ENCODE measurements at regions not wholly inside any gene's neighbourhood (a gene's known extent, or its start where the extent isn't known, plus 50 kb on each side); places are given as distances from the start of the nearest gene placed in this dataset.

- no peak for TF ChIP-seq POLR2A (IDR thresholded peaks at IDR 0.05; ENCODE audit: low read length)
- TF ChIP-seq GATA1 (IDR thresholded peaks at IDR 0.05; ENCODE audit: low read depth, low read length): no peak
These were observed 256.9 kb downstream of the GPATCH2 start for GRCh38 chr1:217373761-217374701.
